ENCODE measurements at regions not wholly inside any gene's neighbourhood (a gene's known extent, or its start where the extent isn't known, plus 50 kb on each side); places are given as distances from the start of the nearest gene placed in this dataset.

DNA sequence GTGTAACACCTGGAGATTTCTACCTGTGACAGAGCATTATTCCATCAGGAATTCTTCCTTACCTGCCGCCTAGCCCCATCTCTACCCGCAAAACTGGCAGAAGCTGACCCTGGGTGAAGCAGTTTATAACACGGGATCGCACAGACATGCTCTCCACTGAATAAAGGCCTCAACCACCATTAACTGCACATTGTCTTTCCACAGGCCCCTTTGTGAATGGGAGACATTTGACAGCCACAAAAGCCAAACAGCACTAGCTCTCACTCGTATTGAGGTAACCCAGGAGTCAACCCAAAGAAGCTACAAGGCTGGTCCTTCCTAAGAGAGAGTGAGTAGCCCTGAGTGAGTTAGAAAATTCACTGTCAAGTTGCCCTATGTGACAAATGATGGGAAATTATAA lies 135.6 kb downstream of the RCN1 start:
- no peak overlapping the region for H3K27ac ChIP-seq
- H3K36me3 ChIP-seq: no peaks in the 10 kb centered on the region
- no peaks in the 10 kb centered on the region for H3K4me1 ChIP-seq (ENCODE audit: insufficient read depth)
- H3K4me3 ChIP-seq: no peak overlapping the region
- no peak for DNase-seq
- H3K9me3 ChIP-seq: no peaks in the 10 kb centered on the region
- intact Hi-C loops (cut with DNase I): no loop called here
- H3K27me3 ChIP-seq: no peaks in the 10 kb centered on the region
- 86 to 91% (median 88%) methylated on average over 5 of the region's 5 CpGs for WGBS, 3 donors
- TF ChIP-seq POLR2A (IDR thresholded peaks at IDR 0.05): no peak
- no peak for TF ChIP-seq CTCF (IDR thresholded peaks at IDR 0.05)
- TF ChIP-seq EP300 (IDR thresholded peaks at IDR 0.05): no peak

DNA sequence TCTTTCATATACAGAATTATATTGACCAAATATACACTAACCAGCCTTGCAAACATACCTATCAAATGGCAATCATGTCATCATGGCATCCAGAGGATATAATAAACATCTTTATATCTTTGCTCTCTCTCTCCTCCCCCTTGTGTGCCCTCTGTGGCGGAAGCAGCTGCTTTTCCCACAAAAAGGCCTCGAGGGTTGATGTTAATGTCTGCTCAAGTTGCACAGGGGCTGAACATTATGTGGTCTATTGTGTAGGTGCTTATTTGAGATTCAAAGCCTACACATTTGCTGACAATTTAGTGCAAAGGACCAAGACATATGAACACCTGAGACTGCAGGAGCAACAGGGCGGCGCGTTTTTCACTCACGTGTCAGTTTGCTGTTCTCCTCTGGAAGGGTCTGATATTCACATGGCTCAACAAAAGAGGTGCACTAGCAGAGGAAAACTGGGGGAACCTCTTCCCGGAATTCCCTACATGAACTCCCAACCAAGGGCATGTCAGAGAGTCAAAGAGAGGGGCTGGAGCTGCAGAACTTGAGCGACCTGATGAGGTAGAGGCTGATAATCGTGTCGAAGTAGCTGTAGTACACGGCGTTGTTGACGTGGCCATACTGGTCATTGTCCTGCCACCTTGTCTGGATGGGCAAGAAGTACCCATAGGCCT lies 138.8 kb downstream of the RCN1 start:
- H3K27ac ChIP-seq: no peak overlapping the region
- no peak for TF ChIP-seq CTCF (IDR thresholded peaks at IDR 0.05)
- no peak for TF ChIP-seq POLR2A (IDR thresholded peaks at IDR 0.05)
- no peak for TF ChIP-seq EP300 (IDR thresholded peaks at IDR 0.05)
- 94 to 97% (median 94%) methylated on average over 13 of the region's 13 CpGs for WGBS, 3 donors
- no peak for DNase-seq
- H3K9me3 ChIP-seq: no peaks in the 10 kb centered on the region
- H3K27me3 ChIP-seq: no peaks in the 10 kb centered on the region
- no peaks in the 10 kb centered on the region for H3K36me3 ChIP-seq
- intact Hi-C loops (cut with DNase I): no loop called here
- H3K4me1 ChIP-seq (ENCODE audit: insufficient read depth): no peaks in the 10 kb centered on the region
- H3K4me3 ChIP-seq: no peak overlapping the region

- DNase-seq: no peak
- H3K4me3 ChIP-seq: no peak overlapping the region
- no peaks in the 10 kb centered on the region for H3K36me3 ChIP-seq
- H3K4me1 ChIP-seq (ENCODE audit: insufficient read depth): no peaks in the 10 kb centered on the region
- no peaks in the 10 kb centered on the region for H3K9me3 ChIP-seq
- intact Hi-C loops (cut with DNase I): no loop called here
- 44 to 50% (median 48%) methylated on average over 3 of the region's 3 CpGs for WGBS, 3 donors
- H3K27ac ChIP-seq: no peak overlapping the region
- TF ChIP-seq POLR2A (IDR thresholded peaks at IDR 0.05): no peak
- no peak for TF ChIP-seq CTCF (IDR thresholded peaks at IDR 0.05)
- no peaks in the 10 kb centered on the region for H3K27me3 ChIP-seq
Observed at GRCh38 chr11:32231909-32232493, 141.1 kb downstream of the RCN1 start.

- WGBS, 3 donors: 79 to 91% (median 85%) methylated on average over 4 of the region's 4 CpGs
- H3K36me3 ChIP-seq: no peaks in the 10 kb centered on the region
- DNase-seq: no peak
- intact Hi-C loops (cut with DNase I): no loop called here
- H3K4me3 ChIP-seq: no peak overlapping the region
- no peak for TF ChIP-seq EP300 (IDR thresholded peaks at IDR 0.05)
- H3K9me3 ChIP-seq: no peaks in the 10 kb centered on the region
- no peaks in the 10 kb centered on the region for H3K4me1 ChIP-seq (ENCODE audit: insufficient read depth)
- H3K27me3 ChIP-seq: no peaks in the 10 kb centered on the region
- no peak overlapping the region for H3K27ac ChIP-seq
Observed at GRCh38 chr11:32232516-32232915, 141.6 kb downstream of the RCN1 start.

GRCh38 chr11:32233276-32233675 lies 142.4 kb downstream of the RCN1 start:
- intact Hi-C loops (cut with DNase I): no loop called here
- no peak for TF ChIP-seq EP300 (IDR thresholded peaks at IDR 0.05)
- no peak for TF ChIP-seq CTCF (IDR thresholded peaks at IDR 0.05)
- no peak for TF ChIP-seq POLR2A (IDR thresholded peaks at IDR 0.05)
- H3K36me3 ChIP-seq: no peaks in the 10 kb centered on the region
- no peak overlapping the region for H3K4me3 ChIP-seq
- no peaks in the 10 kb centered on the region for H3K27me3 ChIP-seq
- no peaks in the 10 kb centered on the region for H3K9me3 ChIP-seq
- no peak for DNase-seq
- H3K4me1 ChIP-seq (ENCODE audit: insufficient read depth): no peaks in the 10 kb centered on the region
- WGBS, 3 donors: 91 to 96% (median 96%) methylated on average over 4 of the region's 4 CpGs
- H3K27ac ChIP-seq: no peak overlapping the region
